ENCODE measurements at regions not wholly inside any gene's neighbourhood (a gene's known extent, or its start where the extent isn't known, plus 50 kb on each side); places are given as distances from the start of the nearest gene placed in this dataset.
"Not testable (repeated sequence)": the region's sequence is repeated elsewhere in the genome, so short reads cannot be mapped to it uniquely, and the experiment has no call there.

DNA sequence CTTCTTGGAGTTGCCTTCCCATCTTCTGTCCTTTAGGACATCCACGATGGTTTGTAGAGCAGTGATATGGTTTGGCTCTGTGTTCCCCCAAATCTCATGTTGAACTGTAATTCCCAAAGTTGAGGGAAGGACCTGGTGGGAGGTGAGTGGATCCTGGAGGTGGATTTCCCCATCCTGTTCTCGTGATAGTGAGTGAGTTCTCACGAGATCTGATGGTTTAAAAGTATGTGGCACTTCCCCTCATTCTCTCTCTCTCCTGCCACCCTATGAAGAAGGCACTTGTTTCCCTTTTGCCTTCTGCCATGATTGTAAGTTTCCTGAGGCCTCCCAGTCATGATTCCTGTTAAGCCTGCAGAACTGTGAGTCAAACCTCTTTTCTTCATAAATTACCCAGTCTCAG lies 99.2 kb downstream of the BRMS1L start:
- dilution Hi-C loops (cut with MboI; ENCODE audit: extremely low pct_ligation_motif_present, low sequenced_read_pairs), result no loop called here
- FAIRE-seq, result no peak

DNA sequence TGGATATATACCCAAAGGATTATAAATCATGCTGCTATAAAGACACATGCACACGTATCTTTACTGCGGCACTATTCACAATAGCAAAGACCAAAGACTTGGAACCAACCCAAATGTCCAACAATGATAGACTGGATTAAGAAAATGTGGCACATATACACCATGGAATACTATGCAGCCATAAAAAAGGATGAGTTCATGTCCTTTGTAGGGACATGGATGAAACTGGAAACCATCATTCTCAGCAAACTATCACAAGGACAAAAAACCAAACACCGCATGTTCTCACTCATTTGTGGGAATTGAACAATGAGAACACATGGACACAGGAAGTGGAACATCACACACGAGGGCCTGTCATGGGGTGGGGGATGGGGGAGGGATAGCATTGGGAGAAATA lies 96.5 kb downstream of the BRMS1L start:
- FAIRE-seq; H2AFZ ChIP-seq (ENCODE audit: low read depth, low read length); H3K79me2 ChIP-seq (ENCODE audit: control insufficient read depth, insufficient read depth, low read length): not testable (repeated sequence)

More for the DNA sequence above, 99.2 kb downstream of the BRMS1L start:
- no peak for DNase-seq (ENCODE audit: low read depth, low spot score)
- H3K27ac ChIP-seq (ENCODE audit: insufficient read depth, low read depth, low read length), result no peak overlapping the region
- no peak overlapping the region for H3K4me3 ChIP-seq (replicated peaks in 1 of 3; ENCODE audit: insufficient read depth in 1 of 3, low read depth in 1 of 3, low read length in 3 of 3)
- no peak overlapping the region for H2AFZ ChIP-seq (ENCODE audit: low read depth, low read length)
- TF ChIP-seq FOS (IDR thresholded peaks at IDR 0.05; ENCODE audit: borderline replicate concordance, insufficient read depth, low read length), result no peak
- TF ChIP-seq, protein P1, sequence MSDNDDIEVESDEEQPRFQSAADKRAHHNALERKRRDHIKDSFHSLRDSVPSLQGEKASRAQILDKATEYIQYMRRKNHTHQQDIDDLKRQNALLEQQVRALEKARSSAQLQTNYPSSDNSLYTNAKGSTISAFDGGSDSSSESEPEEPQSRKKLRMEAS (IDR thresholded peaks at IDR 0.05; ENCODE audit: insufficient read depth, insufficient read length), result no peak
- no peaks in the 10 kb centered on the region for H3K4me1 ChIP-seq (ENCODE audit: control insufficient read depth, extremely low read depth, insufficient read depth, low read length)
- ChIA-PET CTCF (no interaction called here), POLR2A (no interaction called here)
- H3K9me3 ChIP-seq (replicated peaks; ENCODE audit: control insufficient read depth, insufficient read depth, low read length), result no peaks in the 10 kb centered on the region
- no TSS peak for BruUV-seq (replicated peaks)
- H3K9ac ChIP-seq (replicated peaks; ENCODE audit: extremely low read depth, insufficient read depth, low read length), result no peak overlapping the region
- H3K9me1 ChIP-seq (replicated peaks; ENCODE audit: control insufficient read depth, extremely low read depth, insufficient read depth, low read length), result no peaks in the 10 kb centered on the region
- no peaks in the 10 kb centered on the region for H4K20me1 ChIP-seq (replicated peaks; ENCODE audit: control insufficient read depth, extremely low read depth, insufficient read depth, low read length)
- intact Hi-C loops (cut with micrococcal nuclease), result loop anchor here (5.0 kb wide), 1 partner anchor 368 kb away; no protein-coding TSS in a partner anchor
- no peaks in the 10 kb centered on the region for H3K27me3 ChIP-seq (ENCODE audit: control insufficient read depth in 2 of 2, insufficient read depth in 2 of 2, low read length in 2 of 2)
- no peak overlapping the region for H3K4me2 ChIP-seq (ENCODE audit: insufficient read depth, low read length)
- H3K79me2 ChIP-seq (ENCODE audit: control insufficient read depth, insufficient read depth, low read length), result no peaks in the 10 kb centered on the region
- no peaks in the 10 kb centered on the region for H3K36me3 ChIP-seq (ENCODE audit: control insufficient read depth in 2 of 2, extremely low read depth in 1 of 2, insufficient read depth in 2 of 2, low read length in 2 of 2)

More for the DNA sequence above, 96.5 kb downstream of the BRMS1L start:
- H3K4me2 ChIP-seq (ENCODE audit: insufficient read depth, low read length); intact Hi-C loops (cut with micrococcal nuclease); H3K4me1 ChIP-seq (ENCODE audit: control insufficient read depth, extremely low read depth, insufficient read depth, low read length); H3K9me3 ChIP-seq (replicated peaks; ENCODE audit: control insufficient read depth, insufficient read depth, low read length); CTCF ChIA-PET; POLR2A ChIA-PET; H3K9me1 ChIP-seq (replicated peaks; ENCODE audit: control insufficient read depth, extremely low read depth, insufficient read depth, low read length); H3K27me3 ChIP-seq (ENCODE audit: control insufficient read depth in 2 of 2, insufficient read depth in 2 of 2, low read length in 2 of 2); DNase-seq (ENCODE audit: low read depth, low spot score); H3K36me3 ChIP-seq (ENCODE audit: control insufficient read depth in 2 of 2, extremely low read depth in 1 of 2, insufficient read depth in 2 of 2, low read length in 2 of 2); H4K20me1 ChIP-seq (replicated peaks; ENCODE audit: control insufficient read depth, extremely low read depth, insufficient read depth, low read length); H3K4me3 ChIP-seq (replicated peaks in 1 of 3; ENCODE audit: insufficient read depth in 1 of 3, low read depth in 1 of 3, low read length in 3 of 3); BruUV-seq (replicated peaks); dilution Hi-C loops (cut with MboI; ENCODE audit: extremely low pct_ligation_motif_present, low sequenced_read_pairs); H3K9ac ChIP-seq (replicated peaks; ENCODE audit: extremely low read depth, insufficient read depth, low read length); H3K27ac ChIP-seq (ENCODE audit: insufficient read depth, low read depth, low read length): not testable (repeated sequence)

All from endothelial cell of umbilical vein (primary cell).